DMS53 treated with DMSO at 0.1 percent for 48 hours (cell line): ENCODE measurements at regions not wholly inside any gene's neighbourhood (a gene's known extent, or its start where the extent isn't known, plus 50 kb on each side); places are given as distances from the start of the nearest gene placed in this dataset.
A peak's percentile ranks its signal among the peaks of the same experiment; 100 is the strongest.

ENCODE experiments used
- DNase-seq: peaks from one replicate; lab custom pipeline; 2025; ENCODE audit not compliant: unreplicated experiment; lab: John Stamatoyannopoulos, UW

DNA sequence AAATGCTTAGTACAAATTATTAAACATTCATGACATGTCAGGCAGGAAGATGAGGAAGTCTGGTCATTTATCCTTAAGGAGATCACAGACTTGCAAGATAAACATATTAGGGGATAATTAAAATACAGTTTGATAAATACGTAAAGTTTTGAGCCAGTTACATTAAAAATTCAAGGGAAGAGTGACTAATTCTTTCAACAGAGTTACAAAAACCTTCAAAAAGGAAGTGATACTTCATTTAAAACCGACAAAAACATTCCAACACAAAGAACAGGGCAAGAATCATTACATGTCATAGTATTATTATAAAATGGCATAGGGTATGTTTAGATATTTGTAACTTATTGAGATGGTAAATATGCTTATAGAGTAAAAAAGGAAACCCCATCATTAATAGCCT lies 636.0 kb downstream of the NR4A2 start:
- no peak for DNase-seq

DNA sequence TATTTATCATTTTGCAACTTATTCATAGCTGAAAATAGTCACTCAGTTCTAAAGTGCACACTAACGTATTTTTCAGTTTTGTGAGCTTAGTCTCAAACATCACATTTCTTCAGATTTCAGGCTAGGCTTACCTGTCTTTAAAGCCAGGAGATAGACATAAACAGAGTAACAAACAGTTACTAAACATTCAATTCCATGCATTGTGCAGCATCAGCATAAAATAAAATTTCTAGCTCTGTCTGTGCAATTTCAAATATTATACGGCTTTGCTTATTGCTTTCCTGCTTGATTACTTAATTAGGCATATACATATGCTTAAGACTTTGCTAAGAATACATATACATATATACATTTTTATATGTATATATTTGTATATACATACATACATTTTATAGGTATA lies 637.0 kb downstream of the NR4A2 start:
- no peak for DNase-seq

DNA sequence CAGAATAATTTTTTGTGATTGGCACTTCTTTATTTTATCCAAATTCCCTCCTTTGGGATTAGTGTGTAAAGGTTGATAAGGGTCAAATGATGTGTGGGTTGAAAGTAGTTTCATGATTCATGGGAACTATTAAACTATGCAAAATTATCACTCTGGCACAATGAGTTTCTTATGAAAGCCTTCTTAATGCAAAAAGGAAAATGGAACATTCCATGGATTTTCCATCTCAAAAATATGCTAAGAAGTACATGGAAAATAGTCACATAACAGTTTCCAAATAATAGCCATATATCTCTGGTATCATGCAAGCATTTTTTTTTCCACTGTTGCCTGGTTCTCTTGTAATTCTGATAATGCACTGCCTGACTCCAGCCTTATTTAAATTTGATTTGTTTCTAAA lies 639.7 kb downstream of the NR4A2 start:
- DNase-seq = no peak

DNA sequence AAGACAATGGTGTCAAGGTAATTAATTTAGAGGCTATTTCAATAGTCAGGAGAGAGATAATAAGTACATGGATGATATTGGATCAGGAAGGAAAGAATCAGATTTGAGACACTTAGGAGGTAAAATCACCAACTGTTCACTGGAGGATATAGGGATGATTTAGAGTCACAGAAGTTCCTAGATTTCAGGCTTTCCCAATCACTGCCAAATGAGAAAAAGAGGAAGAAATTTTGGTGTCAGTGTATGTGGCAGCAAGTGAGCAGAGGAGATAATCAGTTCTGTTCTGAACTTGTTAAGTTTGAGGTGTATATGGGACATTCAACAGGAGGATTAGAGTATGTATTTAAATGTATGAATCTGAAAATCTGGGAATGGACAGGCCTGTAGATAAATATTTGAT lies 640.4 kb downstream of the NR4A2 start:
- no peak for DNase-seq

DNA sequence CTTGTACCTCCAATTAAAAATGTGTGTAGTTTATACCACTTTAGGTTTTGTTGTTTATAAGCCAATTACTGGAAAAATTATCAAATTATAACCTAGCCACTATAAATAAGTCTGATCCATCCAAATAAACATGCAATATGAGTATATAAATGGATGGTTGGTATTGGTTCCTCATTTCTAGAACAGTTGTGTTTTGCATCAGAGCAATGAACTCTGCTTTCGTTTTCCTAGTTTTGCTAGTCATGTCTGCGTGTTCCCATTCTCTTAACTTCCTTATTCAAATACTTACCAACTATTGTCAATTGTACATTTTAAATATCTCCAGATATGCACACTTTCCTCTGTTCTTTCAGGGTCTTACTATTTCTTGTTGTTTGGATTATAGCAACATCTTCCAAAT lies 641.7 kb downstream of the NR4A2 start:
- no peak for DNase-seq

DNA sequence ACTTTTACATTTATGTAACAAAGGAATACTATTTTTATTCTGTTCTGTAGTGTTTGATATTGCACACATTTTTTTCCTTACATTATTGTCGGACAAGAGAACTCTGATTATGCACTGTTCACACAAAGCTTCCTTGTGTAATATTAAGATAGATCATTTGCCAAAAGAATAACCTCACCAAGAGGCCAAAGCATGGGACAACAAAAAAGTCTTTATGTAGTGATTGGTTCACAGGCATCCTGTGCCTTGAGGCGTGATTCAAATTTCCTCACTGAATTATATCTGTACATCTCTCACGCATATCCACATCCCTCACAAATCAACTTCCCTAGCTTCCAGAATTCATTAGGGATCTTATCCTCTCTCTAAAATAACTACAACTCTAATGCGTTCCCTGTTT lies 642.7 kb downstream of the NR4A2 start:
- DNase-seq = no peak

DNA sequence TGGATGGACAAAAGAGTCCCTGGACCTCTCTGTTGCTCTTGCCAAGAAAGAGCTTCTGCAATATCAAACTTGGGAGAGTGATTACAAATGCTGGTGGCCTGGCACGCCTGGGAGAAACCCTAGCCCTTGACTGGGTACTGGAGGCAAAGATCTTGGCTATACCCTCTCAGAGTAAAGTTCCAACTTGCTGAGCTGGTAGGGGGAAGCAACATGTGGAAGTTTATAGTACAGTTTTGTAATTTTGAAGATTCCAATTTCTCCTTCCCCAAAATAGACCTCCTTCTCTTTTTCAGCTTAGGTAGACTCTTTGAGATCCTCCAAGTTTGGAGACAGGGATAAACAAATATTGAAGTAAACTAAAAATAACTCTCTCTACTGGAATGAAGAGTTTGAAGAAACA lies 645.3 kb downstream of the NR4A2 start:
- no peak for DNase-seq

DNA sequence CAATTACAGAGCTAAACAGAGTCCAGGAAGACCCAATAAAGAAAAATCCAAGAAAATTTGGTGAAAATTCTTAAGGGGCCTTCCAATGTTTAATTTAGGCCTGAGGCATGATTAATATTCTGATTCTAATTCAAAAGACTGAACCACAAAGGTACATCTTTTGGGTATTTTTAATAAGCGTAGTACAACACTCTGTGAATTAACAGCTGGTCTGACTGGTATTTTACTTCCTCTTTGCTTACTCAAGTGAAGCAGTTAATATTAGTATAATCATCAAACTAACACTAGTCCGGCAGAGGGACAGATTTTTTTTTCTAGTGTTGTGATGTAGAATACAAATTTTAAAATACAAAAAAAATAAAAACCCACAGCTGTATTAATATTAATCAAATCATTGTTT lies 652.9 kb downstream of the NR4A2 start:
- DNase-seq = peak; percentile 15

DNA sequence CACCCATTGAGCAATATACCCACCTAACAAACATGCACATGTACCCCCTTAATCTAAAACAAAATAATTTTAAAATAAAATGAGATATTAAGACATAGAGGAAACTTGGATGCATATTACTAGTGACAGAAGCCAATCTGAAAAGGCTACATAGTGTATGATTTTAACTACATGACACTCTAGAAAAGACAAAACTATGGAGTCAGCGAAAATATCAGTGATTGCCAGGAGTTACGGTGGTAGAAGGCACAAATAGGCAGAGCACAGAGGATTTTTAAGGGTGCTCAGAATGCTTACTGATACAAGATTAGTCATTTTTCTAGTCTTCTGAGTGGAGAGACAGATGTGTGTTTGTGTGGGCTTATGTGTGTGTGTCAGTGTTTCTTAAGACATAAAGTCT lies 656.6 kb downstream of the NR4A2 start:
- no peak for DNase-seq

DNA sequence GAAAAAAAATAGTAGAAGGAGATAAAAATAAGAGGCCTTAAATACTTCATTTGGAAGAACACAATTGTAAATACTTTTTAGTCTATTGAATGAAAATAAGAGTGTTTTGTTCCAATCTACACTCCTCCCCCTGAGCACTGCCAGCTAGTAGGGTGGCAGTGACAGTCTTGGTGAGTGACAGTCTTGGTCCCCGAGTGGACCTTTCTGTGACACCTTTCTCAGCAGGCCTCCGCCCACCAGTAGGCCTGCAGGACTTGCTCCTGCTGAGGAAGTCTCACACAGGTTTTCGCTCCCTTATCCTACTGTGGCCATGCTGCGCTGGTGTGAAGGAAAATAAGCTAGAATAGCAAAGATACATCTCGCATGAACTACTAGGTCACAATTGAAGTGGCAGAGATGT lies 666.8 kb downstream of the NR4A2 start:
- no peak for DNase-seq

DNA sequence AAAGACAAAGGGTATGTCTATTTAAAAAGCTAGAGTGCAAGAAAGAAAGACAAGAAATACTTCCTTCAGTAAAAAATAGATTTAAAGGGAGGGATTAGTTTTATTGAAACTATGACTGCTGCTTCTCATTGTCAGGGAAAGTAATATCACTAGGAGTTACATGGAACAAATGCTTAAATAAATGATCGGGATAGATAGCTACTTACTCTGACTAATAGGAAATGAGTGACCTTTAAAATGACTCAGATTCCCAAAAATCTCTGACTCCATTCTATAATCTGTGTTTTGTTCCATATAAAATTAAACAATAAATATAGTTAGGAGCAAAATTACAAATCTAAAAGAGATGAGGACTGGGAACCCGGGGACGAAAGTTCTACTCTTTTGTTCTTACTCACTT lies 669.3 kb downstream of the NR4A2 start:
- DNase-seq = no peak

DNA sequence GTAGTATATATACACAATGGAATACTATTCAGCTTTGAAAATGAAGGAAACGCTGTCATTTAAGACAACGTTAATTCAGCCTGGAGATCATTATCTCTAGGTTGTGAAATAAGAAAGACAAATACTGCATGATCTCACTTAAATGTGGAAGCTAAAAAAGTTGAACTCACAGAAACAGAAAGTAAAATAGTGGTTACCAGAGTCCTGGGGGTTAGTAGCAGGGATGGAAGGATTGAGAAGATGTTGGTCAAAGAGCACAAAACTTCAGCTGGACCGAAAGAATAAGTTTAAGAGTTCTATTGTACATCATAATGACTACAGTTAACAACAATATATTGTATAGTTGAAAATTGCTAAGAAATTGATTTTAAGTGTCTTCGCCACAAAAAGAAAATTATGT lies 670.3 kb downstream of the NR4A2 start:
- DNase-seq = no peak

DNA sequence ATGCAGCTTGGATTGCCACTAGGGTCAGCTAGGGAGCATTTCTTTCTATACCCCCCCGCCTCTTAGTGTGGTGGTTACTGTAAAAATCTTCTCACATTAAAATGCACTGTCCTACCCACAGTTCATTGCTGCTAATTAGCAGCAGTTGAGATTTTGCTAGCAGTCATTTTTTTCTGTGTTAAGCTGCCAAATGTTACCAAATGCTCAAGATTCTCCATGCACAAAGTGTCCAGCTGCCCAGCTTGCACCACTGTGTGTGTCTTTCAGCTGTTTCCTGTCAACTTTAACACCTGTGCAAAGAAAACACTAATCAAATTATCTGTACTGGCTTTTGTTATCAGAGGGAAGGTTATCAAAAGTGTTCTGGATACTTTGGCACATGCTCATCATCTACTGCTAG lies 679.3 kb downstream of the NR4A2 start:
- DNase-seq = peak; percentile 30

DNA sequence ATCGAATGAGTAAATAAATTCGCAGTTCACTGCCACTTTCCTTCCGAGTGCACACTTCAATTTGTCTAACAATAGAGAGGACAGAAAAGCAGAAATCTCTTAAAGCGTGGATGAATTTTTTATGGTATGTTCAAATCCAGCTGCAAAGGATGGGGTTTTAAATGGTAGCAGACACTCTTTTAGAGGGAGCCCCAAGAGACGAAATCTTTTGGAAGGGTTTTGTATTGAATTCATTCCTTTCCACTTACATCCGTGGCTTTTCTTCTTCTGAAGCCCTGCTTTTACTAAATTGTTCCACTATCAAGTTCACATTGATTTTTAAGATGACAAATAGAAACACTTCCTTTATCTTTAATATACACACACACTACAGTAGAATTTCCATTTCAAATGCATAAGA lies 680.7 kb downstream of the NR4A2 start:
- DNase-seq = no peak

DNA sequence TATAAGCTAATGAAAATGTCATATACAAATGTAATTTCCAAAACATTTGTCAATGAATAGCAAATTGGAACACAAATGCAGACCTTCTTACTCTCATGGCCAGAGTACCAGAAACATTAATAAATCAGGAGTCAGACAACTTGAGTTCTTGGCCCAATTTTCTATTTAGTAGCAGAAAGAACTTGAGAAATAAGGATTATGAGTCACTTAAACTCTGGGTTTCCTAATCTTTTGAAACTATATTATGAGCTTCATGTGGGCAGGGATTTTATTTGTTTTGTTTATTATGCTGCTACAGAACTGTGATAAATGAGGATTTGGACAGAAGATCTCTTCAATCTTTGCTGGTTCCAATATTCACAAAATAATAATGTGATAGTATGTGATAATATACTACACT lies 686.7 kb downstream of the NR4A2 start:
- no peak for DNase-seq

DNA sequence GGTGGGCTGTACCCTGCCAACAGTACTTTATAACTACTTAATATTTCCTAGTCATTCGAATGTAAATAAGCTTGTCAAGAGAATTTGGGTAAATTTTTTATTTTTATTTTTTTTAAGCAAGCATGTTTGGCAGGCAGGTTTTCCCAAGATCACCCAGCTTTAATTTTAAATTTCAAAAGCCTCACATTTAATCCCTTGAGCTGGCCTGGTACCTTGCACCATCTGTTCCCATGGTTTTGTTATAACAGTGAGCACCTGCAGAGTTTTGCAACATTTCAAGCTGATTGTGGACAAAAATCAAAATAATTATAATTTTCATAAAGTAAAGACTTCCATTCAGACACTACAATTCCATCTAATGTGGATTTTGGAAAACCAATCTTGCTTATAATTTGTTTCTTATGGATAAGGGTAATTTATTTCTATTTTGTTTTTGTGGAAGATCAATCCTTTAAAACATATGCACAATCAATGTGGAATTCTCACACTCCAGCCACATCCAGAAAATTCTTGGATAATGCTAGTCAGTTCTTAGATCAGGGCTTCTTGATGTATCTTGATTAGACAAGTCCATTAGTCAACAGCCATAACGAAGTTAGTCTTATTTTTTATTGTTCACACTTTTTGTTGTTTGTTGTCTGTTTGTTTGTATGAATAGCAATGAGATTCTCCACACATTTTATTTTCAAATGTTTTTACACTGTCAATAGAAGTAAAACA lies 689.3 kb downstream of the NR4A2 start:
- no peak for DNase-seq

DNA sequence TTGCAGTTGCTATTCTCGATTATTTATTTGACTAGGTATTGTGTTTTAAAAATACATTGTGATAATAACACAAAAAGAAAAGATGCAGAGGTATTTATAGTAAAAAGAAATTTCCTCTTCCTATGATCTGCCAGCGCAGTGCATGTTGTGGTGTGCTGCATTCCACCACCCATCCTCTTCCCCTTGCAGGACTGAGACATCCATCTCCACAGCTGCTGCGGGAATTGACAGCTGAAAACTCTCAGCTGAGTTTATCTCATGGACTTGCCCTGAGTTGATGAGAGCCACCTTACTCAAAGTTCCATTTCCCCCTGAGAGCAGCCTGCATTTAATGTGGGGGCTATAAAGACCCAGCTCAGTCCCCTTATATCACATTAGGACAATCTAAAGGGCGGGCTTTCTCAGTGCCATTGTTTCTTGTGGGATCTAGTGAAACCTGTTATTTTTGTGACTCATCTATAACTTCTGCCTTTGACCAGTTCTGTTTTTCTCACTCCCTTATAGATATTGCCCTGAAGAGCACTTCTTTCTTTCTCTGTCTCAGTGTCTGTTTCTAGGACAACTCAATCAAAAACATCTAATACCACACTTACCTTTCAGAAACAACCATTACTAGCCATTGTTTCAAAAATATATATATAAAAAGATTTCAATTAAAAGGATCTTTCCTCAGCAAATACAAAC lies 698.5 kb downstream of the NR4A2 start:
- DNase-seq = no peak

DNA sequence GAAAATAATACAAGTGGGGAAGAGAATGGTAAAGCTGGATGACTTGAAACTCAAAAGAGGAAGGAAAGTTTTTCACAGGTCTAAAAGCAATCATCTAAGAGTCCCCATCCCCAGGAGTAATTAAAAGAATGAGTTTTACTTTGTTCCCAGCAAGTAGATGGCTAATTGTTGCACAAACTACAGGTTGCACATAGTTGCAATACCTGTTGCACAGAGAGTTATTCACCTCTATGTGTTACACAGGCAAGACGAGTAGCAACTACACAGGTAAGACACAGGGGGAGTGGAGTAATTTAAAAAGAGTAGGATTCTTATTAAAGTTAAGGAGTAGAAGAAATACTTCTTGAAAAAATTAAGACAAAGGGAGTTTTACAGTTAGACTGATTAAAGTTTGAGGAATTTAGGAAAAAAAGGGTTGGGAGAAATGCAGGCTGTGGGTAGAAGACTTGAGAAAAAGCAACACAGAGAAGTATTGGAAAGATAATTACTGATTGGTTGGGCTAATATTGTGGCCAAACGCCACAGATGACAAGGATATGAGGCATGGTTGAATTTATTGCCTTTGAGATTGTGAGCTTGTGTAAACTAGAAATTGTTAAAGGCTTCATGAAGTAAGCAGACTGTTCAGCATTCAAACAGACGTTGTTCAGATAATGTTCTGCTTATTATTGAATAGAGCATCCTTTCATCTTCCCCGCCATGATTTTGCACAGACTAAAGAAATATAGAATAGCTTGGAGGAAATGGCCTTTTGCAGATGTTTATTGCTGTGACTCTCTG lies 699.3 kb downstream of the NR4A2 start:
- no peak for DNase-seq

DNA sequence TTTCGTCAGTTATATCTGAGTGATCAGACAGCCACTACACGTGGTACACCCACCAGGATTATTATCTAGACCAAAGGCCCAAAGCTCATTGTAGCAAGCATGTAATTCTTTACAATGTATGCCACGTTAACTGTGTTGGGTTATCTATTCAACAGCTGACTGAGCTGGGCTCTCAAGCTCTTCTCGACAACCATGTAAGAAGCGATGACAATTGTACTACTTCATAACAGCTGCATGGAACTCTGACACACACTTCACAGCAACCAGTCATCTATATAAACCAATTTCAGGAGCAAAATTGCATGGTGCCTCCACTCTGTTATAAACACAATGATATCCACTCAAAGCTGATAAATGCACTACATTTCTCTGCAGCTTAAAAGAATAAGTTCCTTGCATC lies 701.8 kb downstream of the NR4A2 start:
- DNase-seq = no peak

DNA sequence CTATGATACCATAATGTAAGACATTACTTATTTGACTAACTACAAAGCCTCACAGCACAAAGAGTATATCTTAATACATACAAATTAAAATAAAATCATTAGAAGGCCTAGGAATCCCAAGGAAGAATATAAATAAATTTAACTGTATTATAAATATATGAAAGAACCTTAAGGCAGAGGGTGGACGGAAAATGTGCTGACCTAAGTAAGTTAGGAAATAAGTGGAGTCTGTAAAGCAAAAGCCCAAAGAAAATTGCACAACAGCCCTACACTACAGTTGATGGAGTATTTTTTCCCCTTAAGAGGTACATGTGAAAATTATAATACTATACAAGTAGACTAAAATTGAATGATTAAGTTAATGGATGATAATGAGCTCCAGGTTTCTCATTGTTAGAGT lies 710.1 kb downstream of the NR4A2 start:
- DNase-seq = no peak

DNA sequence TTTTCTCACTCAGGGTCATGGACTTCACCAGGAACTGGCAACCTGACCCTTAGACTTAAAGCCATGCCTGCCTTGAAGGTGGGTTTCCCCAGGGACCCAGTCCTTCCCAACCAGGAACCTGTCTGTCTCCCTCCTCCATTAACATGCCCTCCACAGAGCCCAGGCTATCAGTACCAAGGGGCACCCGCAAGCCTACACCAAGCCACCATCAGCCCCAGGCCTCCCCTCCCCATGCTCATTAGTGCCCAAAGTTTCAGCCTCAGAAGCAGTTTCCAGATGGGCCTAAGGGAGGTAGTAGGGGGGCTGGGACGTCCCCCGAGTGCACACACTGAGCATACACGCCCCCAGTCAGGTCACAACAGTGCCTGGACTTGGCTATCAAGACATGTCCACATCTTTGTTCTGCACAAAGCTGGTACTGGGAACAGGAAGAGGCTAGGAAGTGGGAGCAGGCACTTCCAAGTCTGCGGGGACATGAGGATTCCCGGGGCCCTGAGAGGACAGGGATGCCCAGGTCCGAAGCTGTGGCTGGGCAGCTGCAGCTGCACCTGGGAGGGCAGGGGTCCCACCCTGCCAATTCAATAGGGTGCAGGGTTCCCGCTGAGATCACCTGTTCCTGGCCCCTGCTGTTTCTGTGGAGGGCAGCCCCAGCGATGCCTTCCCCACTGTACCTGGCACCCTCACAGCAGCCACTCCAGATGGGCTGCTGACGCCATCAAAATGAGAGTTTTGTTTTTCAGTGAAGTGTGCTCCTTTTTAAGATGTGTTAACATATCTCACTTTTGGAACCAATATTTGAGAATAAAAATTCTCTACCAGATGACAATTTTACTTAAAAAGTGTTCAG lies 731.4 kb downstream of the NR4A2 start:
- DNase-seq = no peak
